Astrocyte of the cerebellum (primary cell): ENCODE measurements at regions not wholly inside any gene's neighbourhood (a gene's known extent, or its start where the extent isn't known, plus 50 kb on each side); places are given as distances from the start of the nearest gene placed in this dataset.

ENCODE experiments used
- DNase-seq: peaks from one replicate; pipeline ENCODE4 v3.0.0-alpha.2; 2011; ENCODE audit warnings: low read depth
- H3K4me3 ChIP-seq: 2 replicates; pipeline ENCODE4 v1.5.1; 2011; ENCODE audit warnings: mild to moderate bottlenecking, low read depth, low read length, moderate library complexity
- CTCF ChIP-seq: IDR thresholded peaks from 2 replicates; pipeline ENCODE4 v1.5.1; 2012; ENCODE audit warnings: low read length, low read depth, moderate library complexity, mild to moderate bottlenecking; ENCODE audit errors: missing control alignments
- in situ Hi-C: cut with HindIII; loops from 2 replicates; pipeline ENCODE4 v1.10.0; 2017; ENCODE audit warnings: low sequenced_read_pairs

GRCh38 chr9:96038271-96038670 lies 162.8 kb downstream of the ERCC6L2 start:
- in situ Hi-C loops = no loop called here
- TF ChIP-seq CTCF = no peak
- no peak overlapping the region for H3K4me3 ChIP-seq
- no peak for DNase-seq

GRCh38 chr9:96034553-96035122 lies 159.1 kb downstream of the ERCC6L2 start:
- no peak overlapping the region for H3K4me3 ChIP-seq
- in situ Hi-C loops = no loop called here
- no peak for DNase-seq
- TF ChIP-seq CTCF = no peak

GRCh38 chr9:96033896-96034295 lies 158.4 kb downstream of the ERCC6L2 start:
- DNase-seq = no peak
- no peak for TF ChIP-seq CTCF
- in situ Hi-C loops = no loop called here
- no peak overlapping the region for H3K4me3 ChIP-seq

- TF ChIP-seq CTCF = no peak
- DNase-seq = no peak
- H3K4me3 ChIP-seq = no peak overlapping the region
- in situ Hi-C loops = no loop called here
Observed at GRCh38 chr9:96031916-96032534, 156.5 kb downstream of the ERCC6L2 start.

- in situ Hi-C loops = no loop called here
- DNase-seq = no peak
- H3K4me3 ChIP-seq = no peak overlapping the region
- no peak for TF ChIP-seq CTCF
Observed at GRCh38 chr9:96031366-96031824, 155.9 kb downstream of the ERCC6L2 start.

GRCh38 chr9:96029722-96030530 lies 154.4 kb downstream of the ERCC6L2 start:
- no peak for TF ChIP-seq CTCF
- no peak overlapping the region for H3K4me3 ChIP-seq
- in situ Hi-C loops = no loop called here
- DNase-seq = no peak
